SJSA1 (cell line): ENCODE measurements at regions not wholly inside any gene's neighbourhood (a gene's known extent, or its start where the extent isn't known, plus 50 kb on each side); places are given as distances from the start of the nearest gene placed in this dataset.

Experiments
- DNase-seq, 2 experiments: peaks; one replicate each; pipeline ENCODE4 v3.0.0-alpha.2; 2015 to 2020; ENCODE audit warnings: low spot score in 2 of 2, low read depth in 1 of 2
- H3K27ac ChIP-seq: fragments of 250-450 bp; sonication (Bioruptor Pico); 2 replicates; pipeline ENCODE4 v1.5.1; 2020; ENCODE audit warnings: mild to moderate bottlenecking, moderate library complexity
- H3K27me3 ChIP-seq: fragments of 250-450 bp; sonication (Bioruptor Pico); replicated peaks from 2 replicates; pipeline ENCODE4 v1.5.1; 2020; ENCODE audit warnings: mild to moderate bottlenecking, moderate library complexity
- H3K36me3 ChIP-seq: fragments of 250-450 bp; sonication (Bioruptor Pico); 2 replicates; pipeline ENCODE4 v1.5.1; 2020; ENCODE audit warnings: mild to moderate bottlenecking
- H3K4me1 ChIP-seq: fragments of 250-450 bp; sonication (Bioruptor Pico); replicated peaks from 2 replicates; pipeline ENCODE4 v1.6.1; 2021; ENCODE audit warnings: mild to moderate bottlenecking
- H3K4me3 ChIP-seq: fragments of 250-450 bp; sonication (Bioruptor Pico); 2 replicates; pipeline ENCODE4 v1.5.1; 2020; ENCODE audit warnings: mild to moderate bottlenecking
- H3K9me3 ChIP-seq: fragments of 250-450 bp; sonication (Bioruptor Pico); replicated peaks from 2 replicates; pipeline ENCODE4 v1.5.1; 2020; ENCODE audit warnings: mild to moderate bottlenecking

GRCh38 chr9:4921449-4921848, 63.6 kb upstream of the JAK2 start:
- Histone ChIP-seq H3K27me3 (no peaks in the 10 kb centered on the region), H3K4me1 (no peaks in the 10 kb centered on the region), H3K4me3 (no peak overlapping the region), H3K9me3 (no peaks in the 10 kb centered on the region), H3K27ac (no peak overlapping the region), H3K36me3 (no peaks in the 10 kb centered on the region)
- DNase-seq = no peak

DNA sequence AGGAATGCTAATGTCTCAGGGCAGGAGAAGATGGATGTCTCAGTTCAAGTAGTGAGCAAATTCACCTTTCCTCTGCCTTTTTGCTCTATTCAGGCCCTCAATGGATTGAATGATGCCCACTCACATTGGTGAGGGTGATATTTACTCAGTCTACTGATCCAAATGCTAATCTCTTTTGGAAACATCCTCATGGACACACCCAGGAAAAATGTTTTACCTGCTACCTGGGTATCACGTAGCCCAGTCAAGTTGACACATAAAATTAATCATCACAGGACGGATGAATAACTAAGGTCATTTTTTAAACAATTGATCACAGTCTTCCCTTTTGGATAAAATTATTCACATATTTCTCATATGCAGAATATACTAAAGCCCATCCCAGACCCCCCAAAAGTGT, 63.0 kb upstream of the JAK2 start:
- Histone ChIP-seq H3K9me3 (no peaks in the 10 kb centered on the region), H3K27me3 (no peaks in the 10 kb centered on the region), H3K4me1 (no peaks in the 10 kb centered on the region), H3K4me3 (no peak overlapping the region), H3K36me3 (no peaks in the 10 kb centered on the region), H3K27ac (no peak overlapping the region)
- no peak for DNase-seq

- H3K27me3 ChIP-seq = no peaks in the 10 kb centered on the region
- no peaks in the 10 kb centered on the region for H3K4me1 ChIP-seq
- no peaks in the 10 kb centered on the region for H3K36me3 ChIP-seq
- no peaks in the 10 kb centered on the region for H3K9me3 ChIP-seq
- H3K27ac ChIP-seq = no peak overlapping the region
- H3K4me3 ChIP-seq = no peak overlapping the region
- no peak for DNase-seq
These were observed 62.3 kb upstream of the JAK2 start for GRCh38 chr9:4922730-4923129.

- Histone ChIP-seq H3K36me3 (no peaks in the 10 kb centered on the region), H3K4me3 (no peak overlapping the region), H3K27ac (no peak overlapping the region), H3K4me1 (no peaks in the 10 kb centered on the region), H3K9me3 (no peaks in the 10 kb centered on the region), H3K27me3 (no peaks in the 10 kb centered on the region)
- DNase-seq = no peak
These were observed 61.9 kb upstream of the JAK2 start for GRCh38 chr9:4923141-4923540.

DNA sequence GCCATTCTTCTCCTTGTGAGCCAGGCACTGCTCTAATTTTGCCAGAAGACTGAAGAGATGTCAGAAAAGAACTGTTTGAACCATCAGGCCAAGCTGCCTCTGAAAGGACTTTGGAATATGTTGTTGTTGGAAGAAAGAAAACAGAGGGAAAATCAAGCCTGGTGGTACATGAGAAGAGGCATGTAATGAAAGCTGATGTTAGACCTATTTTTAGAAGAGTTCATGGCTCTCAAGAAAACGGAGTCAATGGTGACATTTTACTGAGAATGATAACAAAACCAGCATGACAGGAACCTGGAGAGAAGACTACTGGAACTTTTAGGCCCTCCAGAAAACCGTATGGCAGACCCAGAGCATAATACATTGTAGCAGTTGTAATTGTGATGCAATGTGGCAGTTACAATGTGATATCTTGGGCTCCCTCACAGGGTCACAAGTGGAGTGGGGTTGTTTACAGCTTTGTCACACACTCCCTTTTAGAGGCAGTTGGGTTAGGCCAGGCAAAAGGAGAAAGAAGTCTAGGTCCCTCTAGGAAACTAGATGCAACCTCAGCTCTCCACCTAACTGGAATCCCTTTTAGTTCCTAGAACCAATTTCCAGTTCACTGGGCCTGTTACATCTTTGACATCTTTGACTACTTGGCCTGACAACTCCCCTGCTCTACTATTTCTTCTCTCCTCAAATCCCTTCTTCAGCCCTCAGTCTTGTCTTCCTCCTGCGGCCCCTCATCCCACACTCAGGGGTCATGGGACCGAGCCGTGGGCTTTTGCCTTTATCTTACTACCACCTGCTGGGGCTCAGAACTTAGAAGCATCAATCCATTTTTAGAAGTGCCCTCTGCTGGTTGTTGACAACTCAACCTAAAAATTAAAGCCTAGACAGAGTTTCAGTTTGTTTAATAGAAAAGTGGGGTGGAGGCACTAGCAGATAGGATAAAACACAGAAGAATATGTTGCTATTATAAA, 61.2 kb upstream of the JAK2 start:
- H3K4me3 ChIP-seq = no peak overlapping the region
- H3K27ac ChIP-seq = no peak overlapping the region
- DNase-seq = peak in 1 of 2 experiments; percentile 11
- H3K27me3 ChIP-seq = no peaks in the 10 kb centered on the region
- no peaks in the 10 kb centered on the region for H3K4me1 ChIP-seq
- no peaks in the 10 kb centered on the region for H3K36me3 ChIP-seq
- no peaks in the 10 kb centered on the region for H3K9me3 ChIP-seq

DNA sequence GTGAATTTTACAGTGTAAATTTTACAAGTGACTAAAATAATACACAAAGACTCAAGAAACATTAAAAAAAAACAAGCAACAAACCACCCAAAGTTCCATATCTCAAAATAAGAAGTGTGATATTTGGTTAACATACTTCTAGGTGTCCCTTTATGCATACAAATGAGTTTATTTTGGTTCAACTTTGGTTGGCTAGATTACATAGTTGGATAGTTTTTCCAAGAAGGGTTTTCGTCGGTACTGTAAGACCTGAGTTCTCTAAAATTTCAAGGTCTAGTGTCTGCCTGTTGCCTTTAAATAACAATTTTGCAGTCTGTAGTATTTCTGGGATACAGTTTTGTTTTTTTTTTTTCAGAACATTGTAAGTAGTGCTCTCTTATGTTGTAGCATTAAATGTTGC, 58.8 kb upstream of the JAK2 start:
- Histone ChIP-seq H3K9me3 (no peaks in the 10 kb centered on the region), H3K36me3 (no peaks in the 10 kb centered on the region), H3K4me1 (no peaks in the 10 kb centered on the region), H3K27ac (no peak overlapping the region), H3K4me3 (no peak overlapping the region), H3K27me3 (no peaks in the 10 kb centered on the region)
- DNase-seq = no peak

GRCh38 chr9:4927043-4927471, 58.0 kb upstream of the JAK2 start:
- Histone ChIP-seq H3K4me3 (no peak overlapping the region), H3K9me3 (no peaks in the 10 kb centered on the region), H3K4me1 (no peaks in the 10 kb centered on the region), H3K27me3 (no peaks in the 10 kb centered on the region), H3K36me3 (no peaks in the 10 kb centered on the region), H3K27ac (no peak overlapping the region)
- DNase-seq = no peak

- H3K4me1 ChIP-seq = no peaks in the 10 kb centered on the region
- H3K27ac ChIP-seq = no peak overlapping the region
- H3K9me3 ChIP-seq = no peaks in the 10 kb centered on the region
- DNase-seq = no peak
- H3K4me3 ChIP-seq = no peak overlapping the region
- no peaks in the 10 kb centered on the region for H3K36me3 ChIP-seq
- H3K27me3 ChIP-seq = no peaks in the 10 kb centered on the region
These were observed 57.4 kb upstream of the JAK2 start for GRCh38 chr9:4927701-4928100.

GRCh38 chr9:4929917-4930316, 55.2 kb upstream of the JAK2 start:
- Histone ChIP-seq H3K27me3 (no peaks in the 10 kb centered on the region), H3K36me3 (no peaks in the 10 kb centered on the region), H3K4me3 (no peak overlapping the region), H3K27ac (no peak overlapping the region), H3K9me3 (no peaks in the 10 kb centered on the region), H3K4me1 (no peaks in the 10 kb centered on the region)
- DNase-seq = no peak

- H3K27me3 ChIP-seq = no peaks in the 10 kb centered on the region
- DNase-seq = no peak
These were observed 52.4 kb upstream of the JAK2 start for GRCh38 chr9:4932681-4933080.

DNA sequence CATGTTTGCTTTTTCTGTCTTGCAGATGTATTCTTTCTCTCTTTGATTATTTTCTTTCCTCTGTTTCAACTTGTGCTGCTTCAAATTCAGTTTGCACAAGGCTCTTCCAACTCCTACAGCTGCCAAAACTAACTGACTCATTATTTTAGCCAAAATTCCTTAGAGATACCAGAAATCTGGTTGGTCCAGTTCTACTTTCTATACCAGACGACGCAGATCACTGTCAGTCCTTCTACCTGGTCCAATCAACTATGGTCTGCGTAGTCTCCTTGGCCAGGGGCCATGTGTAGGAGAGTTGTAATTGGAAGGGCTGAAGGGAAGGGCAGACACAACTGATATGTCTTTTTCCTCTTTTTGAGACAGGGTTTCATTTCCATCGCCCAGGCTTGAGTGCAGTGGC, 51.9 kb upstream of the JAK2 start:
- Histone ChIP-seq H3K4me1 (no peaks in the 10 kb centered on the region), H3K4me3 (no peak overlapping the region)
- no peak for DNase-seq

More at GRCh38 chr9:4932681-4933080, 52.4 kb upstream of the JAK2 start:
- H3K27ac ChIP-seq = no peak overlapping the region
- no peaks in the 10 kb centered on the region for H3K9me3 ChIP-seq
- H3K4me1 ChIP-seq = no peaks in the 10 kb centered on the region
- H3K36me3 ChIP-seq = no peaks in the 10 kb centered on the region
- H3K4me3 ChIP-seq = no peak overlapping the region

GRCh38 chr9:4933861-4934260, 51.2 kb upstream of the JAK2 start:
- no peaks in the 10 kb centered on the region for H3K9me3 ChIP-seq
- no peaks in the 10 kb centered on the region for H3K4me1 ChIP-seq
- H3K27ac ChIP-seq = no peak overlapping the region
- no peaks in the 10 kb centered on the region for H3K36me3 ChIP-seq
- H3K4me3 ChIP-seq = no peak overlapping the region
- no peak for DNase-seq
- H3K27me3 ChIP-seq = no peaks in the 10 kb centered on the region

More for the DNA sequence above, 51.9 kb upstream of the JAK2 start:
- Histone ChIP-seq H3K27ac (no peak overlapping the region), H3K9me3 (no peaks in the 10 kb centered on the region), H3K36me3 (no peaks in the 10 kb centered on the region), H3K27me3 (no peaks in the 10 kb centered on the region)

DNA sequence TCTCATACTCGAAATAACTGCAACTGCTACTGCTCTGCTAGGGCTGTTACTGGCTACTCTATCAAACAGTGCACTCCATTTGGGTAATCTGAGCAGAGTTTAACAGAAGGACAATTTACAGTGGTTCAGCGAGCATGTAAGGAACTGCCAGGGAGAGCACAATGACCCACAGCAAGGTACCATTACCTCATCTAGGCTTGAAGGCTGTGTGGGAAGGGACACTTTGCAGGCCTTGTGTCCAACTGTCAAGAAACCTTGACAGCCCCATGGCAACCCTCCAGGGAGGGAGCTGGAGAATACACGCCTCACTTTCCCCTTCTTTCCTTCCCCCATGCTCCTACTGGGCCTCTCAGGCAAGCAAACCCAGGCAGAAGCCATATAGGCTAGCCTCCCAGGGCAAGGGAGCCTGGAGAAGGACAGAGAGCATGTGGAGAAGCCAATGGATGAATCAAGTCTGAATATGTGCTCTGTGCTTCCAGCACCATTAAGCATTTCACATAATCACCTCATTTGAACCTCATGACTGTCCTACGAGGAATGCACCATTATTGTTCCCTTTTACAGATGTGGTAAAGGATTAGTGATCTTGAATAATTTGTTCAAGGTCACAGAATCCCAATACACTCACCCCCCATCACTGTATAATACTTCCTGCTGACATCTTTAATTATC, 49.9 kb upstream of the JAK2 start:
- no peak for DNase-seq
- no peaks in the 10 kb centered on the region for H3K9me3 ChIP-seq
- no peaks in the 10 kb centered on the region for H3K36me3 ChIP-seq
- H3K4me1 ChIP-seq = no peaks in the 10 kb centered on the region
- H3K27ac ChIP-seq = no peak overlapping the region
- H3K4me3 ChIP-seq = no peak overlapping the region
- H3K27me3 ChIP-seq = no peaks in the 10 kb centered on the region
